ENCODE measurements at regions not wholly inside any gene's neighbourhood (a gene's known extent, or its start where the extent isn't known, plus 50 kb on each side); places are given as distances from the start of the nearest gene placed in this dataset.

DNA sequence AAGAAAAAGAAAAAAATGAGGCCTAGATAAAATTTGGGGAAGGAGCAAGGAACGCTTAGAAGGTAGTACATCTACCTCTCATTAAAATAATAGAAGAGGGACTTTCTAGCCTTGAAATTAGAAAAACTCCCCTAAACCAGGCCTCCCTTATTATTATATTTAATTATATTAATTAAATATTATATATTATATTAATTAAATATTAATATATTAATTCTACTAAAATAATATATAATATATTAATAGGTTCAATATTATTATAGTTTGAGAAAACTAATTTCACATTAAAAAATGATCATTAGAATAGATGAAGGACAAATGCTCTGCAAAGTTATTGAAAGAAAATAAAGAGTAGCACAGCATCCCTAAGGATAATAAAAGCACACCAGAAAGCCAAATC, 449.4 kb downstream of the NBAS start:
- TF ChIP-seq POLR2AphosphoS5 (IDR thresholded peaks at IDR 0.05; ENCODE audit: low read depth, low read length), result no peak
- TF ChIP-seq, protein P1, sequence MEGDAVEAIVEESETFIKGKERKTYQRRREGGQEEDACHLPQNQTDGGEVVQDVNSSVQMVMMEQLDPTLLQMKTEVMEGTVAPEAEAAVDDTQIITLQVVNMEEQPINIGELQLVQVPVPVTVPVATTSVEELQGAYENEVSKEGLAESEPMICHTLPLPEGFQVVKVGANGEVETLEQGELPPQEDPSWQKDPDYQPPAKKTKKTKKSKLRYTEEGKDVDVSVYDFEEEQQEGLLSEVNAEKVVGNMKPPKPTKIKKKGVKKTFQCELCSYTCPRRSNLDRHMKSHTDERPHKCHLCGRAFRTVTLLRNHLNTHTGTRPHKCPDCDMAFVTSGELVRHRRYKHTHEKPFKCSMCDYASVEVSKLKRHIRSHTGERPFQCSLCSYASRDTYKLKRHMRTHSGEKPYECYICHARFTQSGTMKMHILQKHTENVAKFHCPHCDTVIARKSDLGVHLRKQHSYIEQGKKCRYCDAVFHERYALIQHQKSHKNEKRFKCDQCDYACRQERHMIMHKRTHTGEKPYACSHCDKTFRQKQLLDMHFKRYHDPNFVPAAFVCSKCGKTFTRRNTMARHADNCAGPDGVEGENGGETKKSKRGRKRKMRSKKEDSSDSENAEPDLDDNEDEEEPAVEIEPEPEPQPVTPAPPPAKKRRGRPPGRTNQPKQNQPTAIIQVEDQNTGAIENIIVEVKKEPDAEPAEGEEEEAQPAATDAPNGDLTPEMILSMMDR (IDR thresholded peaks at IDR 0.05), result no peak

Measured in Panc1 (cell line).